H1 (cell line): ENCODE measurements at regions not wholly inside any gene's neighbourhood (a gene's known extent, or its start where the extent isn't known, plus 50 kb on each side); places are given as distances from the start of the nearest gene placed in this dataset.

Source experiments
- EGR1 ChIP-seq: IDR thresholded peaks from 2 replicates; pipeline ENCODE4 v1.6.1; 2011; ENCODE audit warnings: low read depth, low read length, borderline replicate concordance
- EZH2 ChIP-seq: fragments of 200-600 bp; sonication (generic); IDR thresholded peaks from 2 replicates; pipeline ENCODE4 v1.7.1; 2012; ENCODE audit warnings: low read depth, mild to moderate bottlenecking, moderate library complexity, low read length, inconsistent platforms; ENCODE audit not compliant: severe bottlenecking
- NANOG ChIP-seq: IDR thresholded peaks from 2 replicates; pipeline ENCODE4 v1.6.1; 2011; ENCODE audit warnings: low read length, low read depth, mild to moderate bottlenecking, inconsistent platforms; ENCODE audit not compliant: insufficient read depth, poor library complexity, severe bottlenecking
- POLR2A ChIP-seq, 2 experiments: IDR thresholded peaks; 1 replicate in 1 of 2; 2 replicates in 1 of 2; pipeline ENCODE4 v1.6.1; 2011; ENCODE audit warnings: low read depth in 2 of 2, low read length in 2 of 2, mild to moderate bottlenecking in 2 of 2; ENCODE audit errors: control extremely low read depth in 1 of 2
- POLR2AphosphoS5 ChIP-seq: IDR thresholded peaks from 2 replicates; pipeline ENCODE4 v1.6.1; 2011; ENCODE audit warnings: low read depth, low read length
- RFX5 ChIP-seq: IDR thresholded peaks from 2 replicates; pipeline ENCODE4 v1.6.1; 2011; ENCODE audit warnings: low read depth, low read length, improper control_type of control experiment, borderline replicate concordance
- TF ChIP-seq, protein P1 (sequence below): IDR thresholded peaks from 2 replicates; pipeline ENCODE4 v1.6.1; 2011; ENCODE audit warnings: low read length, improper control_type of control experiment
- TF ChIP-seq, protein P2 (sequence below), 3 experiments: IDR thresholded peaks; 1 replicate in 2 of 3; 2 replicates in 1 of 3; pipeline versions ENCODE4 v1.5.1 to v1.6.1; 2011; ENCODE audit warnings: low read length in 3 of 3, mild to moderate bottlenecking in 3 of 3, inconsistent platforms in 2 of 3, low read depth in 1 of 3, moderate library complexity in 1 of 3; ENCODE audit not compliant: insufficient read depth in 1 of 3; ENCODE audit errors: control extremely low read depth in 1 of 3

DNA sequence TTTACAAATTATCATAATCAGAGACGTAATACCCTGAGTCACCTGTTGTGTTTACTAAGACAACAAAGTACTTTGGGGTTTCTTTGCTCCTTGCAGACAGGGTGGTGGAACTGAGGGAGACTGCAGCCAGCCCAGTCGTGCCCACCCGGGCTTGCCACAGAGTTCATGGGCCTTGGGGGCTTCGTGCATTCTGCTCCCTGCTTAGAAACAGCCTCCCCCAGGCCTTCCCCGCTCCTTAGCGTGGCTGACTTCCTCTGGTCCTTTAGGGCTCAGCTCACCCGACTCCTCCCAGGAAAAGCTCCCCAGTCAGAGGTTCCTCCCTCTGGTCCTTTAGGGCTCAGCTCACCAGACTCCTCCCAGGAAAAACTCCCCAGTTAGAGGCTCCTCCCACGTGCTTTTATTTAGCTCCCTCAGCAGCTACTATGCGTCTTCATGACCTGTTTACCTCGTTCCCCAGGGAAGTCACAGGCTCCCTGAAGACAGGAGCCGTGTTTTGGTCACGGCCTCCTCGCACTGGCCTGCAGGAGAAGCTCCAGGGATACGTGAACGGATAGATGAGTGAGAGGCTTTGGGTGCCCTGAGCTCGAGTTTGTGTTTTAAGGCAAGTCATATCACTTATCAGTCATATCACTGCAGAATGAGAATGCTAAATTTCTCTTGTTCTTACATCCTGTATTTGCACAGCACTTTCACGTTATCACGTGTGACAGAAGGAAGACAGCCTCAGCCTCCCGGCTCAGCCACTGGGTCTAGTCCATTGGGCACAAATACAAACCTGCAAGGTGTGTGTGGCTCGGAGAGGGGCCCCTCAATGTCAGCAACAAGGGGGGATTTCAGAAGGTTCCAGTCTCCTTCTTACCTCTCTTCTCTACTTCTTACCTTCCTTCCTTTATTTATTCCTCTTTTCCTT is 52.7 kb upstream of the VIPR2 start:
- TF ChIP-seq EGR1: no peak
- TF ChIP-seq, protein P1, sequence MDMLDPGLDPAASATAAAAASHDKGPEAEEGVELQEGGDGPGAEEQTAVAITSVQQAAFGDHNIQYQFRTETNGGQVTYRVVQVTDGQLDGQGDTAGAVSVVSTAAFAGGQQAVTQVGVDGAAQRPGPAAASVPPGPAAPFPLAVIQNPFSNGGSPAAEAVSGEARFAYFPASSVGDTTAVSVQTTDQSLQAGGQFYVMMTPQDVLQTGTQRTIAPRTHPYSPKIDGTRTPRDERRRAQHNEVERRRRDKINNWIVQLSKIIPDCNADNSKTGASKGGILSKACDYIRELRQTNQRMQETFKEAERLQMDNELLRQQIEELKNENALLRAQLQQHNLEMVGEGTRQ: no peak
- TF ChIP-seq NANOG: no peak
- TF ChIP-seq, protein P2, sequence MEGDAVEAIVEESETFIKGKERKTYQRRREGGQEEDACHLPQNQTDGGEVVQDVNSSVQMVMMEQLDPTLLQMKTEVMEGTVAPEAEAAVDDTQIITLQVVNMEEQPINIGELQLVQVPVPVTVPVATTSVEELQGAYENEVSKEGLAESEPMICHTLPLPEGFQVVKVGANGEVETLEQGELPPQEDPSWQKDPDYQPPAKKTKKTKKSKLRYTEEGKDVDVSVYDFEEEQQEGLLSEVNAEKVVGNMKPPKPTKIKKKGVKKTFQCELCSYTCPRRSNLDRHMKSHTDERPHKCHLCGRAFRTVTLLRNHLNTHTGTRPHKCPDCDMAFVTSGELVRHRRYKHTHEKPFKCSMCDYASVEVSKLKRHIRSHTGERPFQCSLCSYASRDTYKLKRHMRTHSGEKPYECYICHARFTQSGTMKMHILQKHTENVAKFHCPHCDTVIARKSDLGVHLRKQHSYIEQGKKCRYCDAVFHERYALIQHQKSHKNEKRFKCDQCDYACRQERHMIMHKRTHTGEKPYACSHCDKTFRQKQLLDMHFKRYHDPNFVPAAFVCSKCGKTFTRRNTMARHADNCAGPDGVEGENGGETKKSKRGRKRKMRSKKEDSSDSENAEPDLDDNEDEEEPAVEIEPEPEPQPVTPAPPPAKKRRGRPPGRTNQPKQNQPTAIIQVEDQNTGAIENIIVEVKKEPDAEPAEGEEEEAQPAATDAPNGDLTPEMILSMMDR (IDR thresholded peaks at IDR 0.05; ENCODE audit: control extremely low read depth in 1 of 3, insufficient read depth in 1 of 3, low read depth in 1 of 3, low read length in 3 of 3): no peak
- TF ChIP-seq RFX5: no peak
- no peak for TF ChIP-seq POLR2A (IDR thresholded peaks at IDR 0.05; ENCODE audit: control extremely low read depth in 1 of 2, low read depth in 2 of 2, low read length in 2 of 2)
- TF ChIP-seq POLR2AphosphoS5: no peak
- TF ChIP-seq EZH2: no peak
